Gastroesophageal sphincter (tissue), 4 donors: ENCODE measurements at regions not wholly inside any gene's neighbourhood (a gene's known extent, or its start where the extent isn't known, plus 50 kb on each side); places are given as distances from the start of the nearest gene placed in this dataset.
"Not testable (repeated sequence)": the region's sequence is repeated elsewhere in the genome, so short reads cannot be mapped to it uniquely, and the experiment has no call there.

ENCODE experiments used
- ATAC-seq: fragments of 150-250 bp; one replicate; pipeline ENCODE4 v1.9.1; 2016; ENCODE audit warnings: mild to moderate bottlenecking, moderate library complexity
- H3K27ac ChIP-seq, 4 donors: fragments of 200-600 bp; sonication (generic) in 3 of 4; 1 replicate in 3 of 4; 2 replicates in 1 of 4; pipeline ENCODE4 v1.5.1; 2016 to 2019
- H3K27me3 ChIP-seq: fragments of 200-600 bp; sonication (generic); one replicate; pipeline ENCODE4 v1.5.1; 2019
- H3K36me3 ChIP-seq, 2 donors: fragments of 200-600 bp; sonication (generic); one replicate each; pipeline ENCODE4 v1.5.1; 2019; ENCODE audit warnings: control low read depth in 1 of 2
- H3K4me1 ChIP-seq, 3 donors: fragments of 200-600 bp; sonication (generic); 1 replicate in 2 of 3; 2 replicates in 1 of 3; pipeline ENCODE4 v1.5.1; 2016 to 2019; ENCODE audit warnings: control low read depth in 2 of 3
- H3K4me3 ChIP-seq, 2 donors: fragments of 200-600 bp; sonication (generic); one replicate each; pipeline ENCODE4 v1.5.1; 2019; ENCODE audit warnings: mild to moderate bottlenecking in 1 of 2, moderate library complexity in 1 of 2
- H3K9me3 ChIP-seq, 3 donors: fragments of 200-600 bp; sonication (generic); one replicate each; pipeline ENCODE4 v1.5.1; 2017 to 2019; ENCODE audit warnings: control low read depth in 2 of 3
- CTCF ChIP-seq, 4 experiments: fragments of 200-600 bp in 2 of 4; fragments of 450-650 bp in 2 of 4; sonication (generic) in 1 of 4; IDR thresholded peaks; one replicate each; pipeline ENCODE4 v1.5.1; 2017 to 2019; ENCODE audit warnings: antibody characterized with exemption in 4 of 4, mild to moderate bottlenecking in 2 of 4, moderate library complexity in 2 of 4
- EP300 ChIP-seq: sonication (generic); formaldehyde crosslinking; IDR thresholded peaks from one replicate; pipeline ENCODE4 v1.6.1; 2017; ENCODE audit warnings: antibody characterized with exemption, mild to moderate bottlenecking
- POLR2A ChIP-seq, 2 donors: fragments of 450-650 bp; IDR thresholded peaks; one replicate each; pipeline ENCODE4 v1.6.1; 2017; ENCODE audit warnings: antibody characterized with exemption in 2 of 2, mild to moderate bottlenecking in 2 of 2, moderate library complexity in 1 of 2
- POLR2AphosphoS5 ChIP-seq: sonication (generic); formaldehyde crosslinking; IDR thresholded peaks from one replicate; pipeline ENCODE4 v1.6.1; 2017; ENCODE audit warnings: antibody characterized with exemption
- WGBS, 2 donors: methylation state at CpG; one replicate each; pipeline ENCODE4 v1.1.5; 2018; ENCODE audit warnings: low coverage in 1 of 2; 5-methylcytosine and 5-hydroxymethylcytosine counted together

DNA sequence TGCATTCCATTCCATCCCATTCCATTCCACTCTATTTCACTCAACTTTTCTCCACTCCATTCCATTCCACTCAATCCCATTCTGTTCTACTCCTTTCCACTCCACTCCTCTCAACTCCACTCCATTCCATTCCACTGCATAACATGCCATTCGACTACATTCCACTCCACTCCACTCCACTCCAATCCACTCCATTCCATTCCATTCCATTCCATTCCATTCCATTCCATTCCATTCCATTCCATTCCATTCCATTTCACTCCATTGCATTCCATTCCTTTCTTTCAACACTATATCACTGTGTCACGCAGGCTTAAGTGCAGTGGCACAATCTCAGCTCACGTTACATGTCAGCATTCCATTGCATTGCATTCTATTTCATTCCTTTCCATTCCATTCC lies 1430.4 kb downstream of the TSPY10 start:
- H3K4me1 ChIP-seq, H3K4me3 ChIP-seq, H3K36me3 ChIP-seq, ATAC-seq, H3K27ac ChIP-seq, H3K27me3 ChIP-seq: not testable (repeated sequence)
- 22% methylated on average over 3 of the region's 3 CpGs; no CpG with 5 or more reads in 1 of the 2 donors for WGBS, 2 donors
- H3K9me3 ChIP-seq: peaks cover 0 to 11% (median 0%) of the 10 kb centered on the region in 3 donors

DNA sequence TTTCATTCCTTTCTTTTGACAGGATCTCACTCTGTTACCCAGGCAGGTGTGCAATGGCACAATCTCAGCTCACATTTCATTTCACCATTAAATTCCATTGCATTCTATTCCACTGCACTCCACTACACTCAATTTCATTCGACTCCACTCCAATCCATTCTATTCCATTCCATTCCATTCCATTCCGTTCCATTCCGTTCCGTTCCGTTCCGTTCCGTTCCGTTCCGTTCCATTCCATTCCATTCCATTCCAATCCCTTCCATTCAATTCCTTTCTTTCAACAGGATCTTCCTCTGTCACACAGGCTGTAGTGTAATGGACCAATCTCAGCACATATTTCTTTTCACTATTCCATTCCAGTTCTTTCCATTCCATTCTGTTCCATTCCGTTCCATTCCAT lies 1445.7 kb downstream of the TSPY10 start:
- no peak for TF ChIP-seq CTCF (IDR thresholded peaks at IDR 0.05)
- TF ChIP-seq POLR2AphosphoS5: no peak
- TF ChIP-seq EP300: no peak
- no peak for TF ChIP-seq POLR2A (IDR thresholded peaks at IDR 0.05)
- 80% methylated on average over 9 of the region's 10 CpGs; no CpG with 5 or more reads in 1 of the 2 donors for WGBS, 2 donors
- ATAC-seq: no peak
- H3K27ac ChIP-seq: no peak overlapping the region
- no peak overlapping the region for H3K4me3 ChIP-seq
- H3K36me3 ChIP-seq: no peaks in the 10 kb centered on the region
- peaks cover 0 to under 1% (median 0%) of the 10 kb centered on the region in 3 donors for H3K9me3 ChIP-seq
- no peaks in the 10 kb centered on the region for H3K27me3 ChIP-seq
- no peaks in the 10 kb centered on the region for H3K4me1 ChIP-seq

DNA sequence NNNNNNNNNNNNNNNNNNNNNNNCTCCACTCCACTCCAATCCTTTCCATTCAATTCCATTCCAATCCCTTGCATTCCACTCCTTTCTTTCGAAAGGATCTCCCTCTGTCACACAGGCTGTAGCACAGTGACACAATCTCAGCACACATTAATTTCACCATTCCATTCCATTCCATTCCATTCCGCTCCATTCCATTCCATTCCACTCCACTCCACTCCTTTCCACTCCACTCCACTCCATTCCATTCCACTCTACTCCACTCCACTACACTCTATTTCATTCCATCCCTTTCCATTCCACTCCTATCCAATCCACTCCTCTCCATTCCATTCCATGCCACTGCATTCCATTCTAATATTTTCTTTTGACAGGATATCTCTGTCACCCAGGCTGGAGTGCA lies 1459.0 kb downstream of the TSPY10 start:
- WGBS, 2 donors: 72% methylated on average over 2 of the region's 2 CpGs; no CpG with 5 or more reads in 1 of the 2 donors
- no peaks in the 10 kb centered on the region for H3K27me3 ChIP-seq
- TF ChIP-seq CTCF (IDR thresholded peaks at IDR 0.05) (no peak), POLR2AphosphoS5 (no peak), EP300 (no peak), POLR2A (IDR thresholded peaks at IDR 0.05) (no peak)
- no peak overlapping the region for H3K4me3 ChIP-seq
- no peak for ATAC-seq
- no peaks in the 10 kb centered on the region for H3K4me1 ChIP-seq
- peaks cover 0 to 22% (median 0%) of the 10 kb centered on the region in 3 donors for H3K9me3 ChIP-seq
- no peak overlapping the region for H3K27ac ChIP-seq
- H3K36me3 ChIP-seq: no peaks in the 10 kb centered on the region

DNA sequence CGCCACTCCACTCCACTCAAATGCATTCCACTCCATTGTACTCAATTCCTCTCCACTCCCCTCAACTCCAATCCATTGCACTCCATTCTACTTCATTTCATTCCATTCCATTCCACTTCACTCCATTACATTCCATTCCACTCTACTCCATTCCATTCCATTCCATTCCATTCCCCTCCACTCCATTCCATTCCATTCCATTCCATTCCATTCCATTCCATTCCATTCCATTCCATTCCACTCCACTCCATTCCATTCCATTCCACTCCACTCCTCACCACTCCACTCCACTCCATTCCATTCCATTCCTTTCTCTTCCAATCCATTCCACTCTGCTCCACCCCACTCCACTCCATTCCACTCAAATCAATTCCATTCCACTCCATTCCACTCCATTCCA lies 1459.9 kb downstream of the TSPY10 start:
- 27% methylated on average over 1 of the region's 1 CpG; no CpG with 5 or more reads in 1 of the 2 donors for WGBS, 2 donors
- H3K9me3 ChIP-seq: peaks cover 0 to 18% (median 0%) of the 10 kb centered on the region in 3 donors
- peak; percentile 53 for ATAC-seq
- H3K27ac ChIP-seq: no peak overlapping the region
- H3K27me3 ChIP-seq: no peaks in the 10 kb centered on the region
- H3K4me1 ChIP-seq: no peaks in the 10 kb centered on the region
- H3K36me3 ChIP-seq: no peaks in the 10 kb centered on the region
- no peak for TF ChIP-seq CTCF (IDR thresholded peaks at IDR 0.05)
- TF ChIP-seq EP300: no peak
- TF ChIP-seq POLR2AphosphoS5: no peak
- TF ChIP-seq POLR2A (IDR thresholded peaks at IDR 0.05): no peak
- no peak overlapping the region for H3K4me3 ChIP-seq

- no peak for ATAC-seq
- H3K9me3 ChIP-seq: no peaks in the 10 kb centered on the region
- H3K4me3 ChIP-seq: no peak overlapping the region
- no peaks in the 10 kb centered on the region for H3K36me3 ChIP-seq
- H3K27me3 ChIP-seq: no peaks in the 10 kb centered on the region
- 0 to 31% methylated on average over 1 to 2 of the region's 2 CpGs for WGBS, 2 donors
- H3K4me1 ChIP-seq: no peaks in the 10 kb centered on the region
- H3K27ac ChIP-seq: no peak overlapping the region
- no peak for TF ChIP-seq EP300
- TF ChIP-seq POLR2A (IDR thresholded peaks at IDR 0.05): no peak
- TF ChIP-seq POLR2AphosphoS5: no peak
- no peak for TF ChIP-seq CTCF (IDR thresholded peaks at IDR 0.05)
These were observed 1466.3 kb downstream of the TSPY10 start for GRCh38 chrY:10993955-10994354.

DNA sequence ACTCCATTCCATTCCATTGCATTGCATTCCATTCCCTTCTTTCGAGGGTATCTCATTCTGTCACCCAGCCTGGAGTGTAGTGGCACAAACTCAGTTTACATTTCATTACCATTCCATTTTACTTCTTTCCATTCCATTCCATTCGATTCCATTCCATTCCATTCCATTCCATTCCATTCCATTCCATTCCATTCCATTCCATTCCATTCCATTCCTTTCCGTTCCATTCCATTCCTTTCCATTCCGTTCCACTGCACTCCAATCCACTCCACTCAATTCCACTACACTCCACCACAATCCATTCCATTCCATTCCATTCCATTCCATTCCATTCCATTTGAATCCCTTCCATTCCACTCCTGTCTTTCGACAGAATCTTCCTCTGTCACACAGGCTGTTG lies 1472.0 kb downstream of the TSPY10 start:
- H3K36me3 ChIP-seq: not testable (repeated sequence)
- WGBS, 2 donors: 57% methylated on average over 5 of the region's 5 CpGs; no CpG with 5 or more reads in 1 of the 2 donors

DNA sequence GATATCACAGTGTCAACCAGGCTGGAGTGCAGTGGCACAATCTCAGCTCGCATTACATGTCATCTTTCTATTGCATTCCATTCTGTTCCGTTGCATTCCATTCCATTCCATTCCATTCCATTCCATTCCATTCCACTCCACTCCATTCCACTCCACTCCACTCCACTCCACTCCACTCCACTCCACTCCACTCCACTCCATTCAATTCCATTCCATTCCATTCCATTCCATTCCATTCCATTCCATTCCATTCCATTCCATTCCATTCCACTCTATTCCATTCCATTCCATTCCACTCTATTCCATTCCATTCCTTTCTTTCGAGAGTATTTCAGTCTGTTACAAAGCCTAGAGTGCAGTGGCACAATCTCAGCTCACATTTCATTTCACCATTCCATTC lies 1486.5 kb downstream of the TSPY10 start:
- not testable (repeated sequence) for H3K9me3 ChIP-seq, H3K4me3 ChIP-seq, H3K27me3 ChIP-seq, H3K4me1 ChIP-seq, H3K36me3 ChIP-seq, H3K27ac ChIP-seq
- peak; percentile 63 for ATAC-seq
- WGBS, 2 donors: 30% methylated on average over 3 of the region's 3 CpGs; no CpG with 5 or more reads in 1 of the 2 donors

More for the DNA sequence above, 1472.0 kb downstream of the TSPY10 start:
- peaks cover 0 to 20% (median 0%) of the 10 kb centered on the region in 3 donors for H3K9me3 ChIP-seq
- H3K4me3 ChIP-seq, H3K4me1 ChIP-seq, H3K27me3 ChIP-seq, H3K27ac ChIP-seq: not testable (repeated sequence)
- peak; percentile 93 for ATAC-seq
